ENCODE measurements at regions not wholly inside any gene's neighbourhood (a gene's known extent, or its start where the extent isn't known, plus 50 kb on each side); places are given as distances from the start of the nearest gene placed in this dataset.

GRCh38 chr7:106566672-106567071 lies 94.3 kb downstream of the CCDC71L start:
- no peak for TF ChIP-seq CTCF (optimal IDR thresholded peaks at IDR 0.05 in 1 of 3, IDR thresholded peaks at IDR 0.05 in 1 of 3, conservative IDR thresholded peaks at IDR 0.05 in 1 of 3; ENCODE audit: extremely low read depth in 1 of 3, insufficient read depth in 2 of 3, low read length in 3 of 3)
- TF ChIP-seq EZH2 (IDR thresholded peaks at IDR 0.05; ENCODE audit: low read length), result no peak
- H3K79me2 ChIP-seq (ENCODE audit: control insufficient read depth, insufficient read depth, low read length), result no peaks in the 10 kb centered on the region
- no peak overlapping the region for H3K9ac ChIP-seq (ENCODE audit: control insufficient read depth, extremely low read depth, insufficient read depth, low read length)
- DNase-seq (ENCODE audit: low read depth, low spot score) (no peak), FAIRE-seq (no peak)
- H3K9me3 ChIP-seq (ENCODE audit: control insufficient read depth, low read depth, low read length), result no peaks in the 10 kb centered on the region
- H2AFZ ChIP-seq (ENCODE audit: control insufficient read depth, low read length), result no peak overlapping the region
- dilution Hi-C loops (cut with MboI; ENCODE audit: extremely low pct_ligation_motif_present, low sequenced_read_pairs), result no loop called here
- peaks cover 10% of the 10 kb centered on the region for H3K4me1 ChIP-seq (ENCODE audit: control insufficient read depth, extremely low read depth, insufficient read depth, low read length)
- no peaks in the 10 kb centered on the region for H3K9me1 ChIP-seq (ENCODE audit: control insufficient read depth, extremely low read depth, insufficient read depth, low read length)
- no peaks in the 10 kb centered on the region for H3K27me3 ChIP-seq (ENCODE audit: control insufficient read depth, extremely low read depth, insufficient read depth, low read length)
- no peak overlapping the region for H3K4me3 ChIP-seq (ENCODE audit: control insufficient read depth in 2 of 3, extremely low read depth in 1 of 3, insufficient read depth in 2 of 3, low read depth in 1 of 3, low read length in 3 of 3)
- H3K36me3 ChIP-seq (ENCODE audit: control insufficient read depth in 2 of 2, extremely low read depth in 1 of 2, insufficient read depth in 2 of 2, low read length in 2 of 2), result no peaks in the 10 kb centered on the region
- H4K20me1 ChIP-seq (ENCODE audit: control insufficient read depth, extremely low read depth, insufficient read depth, low read length), result no peaks in the 10 kb centered on the region
- H3K27ac ChIP-seq (ENCODE audit: control insufficient read depth, insufficient read depth, low read length), result no peak overlapping the region
- H3K4me2 ChIP-seq (ENCODE audit: control insufficient read depth, extremely low read depth, insufficient read depth, low read depth, low read length), result no peak overlapping the region

GRCh38 chr7:106566196-106566595 lies 94.8 kb downstream of the CCDC71L start:
- Histone ChIP-seq H3K4me2 (ENCODE audit: control insufficient read depth, extremely low read depth, insufficient read depth, low read depth, low read length) (no peak overlapping the region), H4K20me1 (ENCODE audit: control insufficient read depth, extremely low read depth, insufficient read depth, low read length) (no peaks in the 10 kb centered on the region), H3K79me2 (ENCODE audit: control insufficient read depth, insufficient read depth, low read length) (no peaks in the 10 kb centered on the region), H2AFZ (ENCODE audit: control insufficient read depth, low read length) (no peak overlapping the region), H3K27ac (ENCODE audit: control insufficient read depth, insufficient read depth, low read length) (no peak overlapping the region), H3K9ac (ENCODE audit: control insufficient read depth, extremely low read depth, insufficient read depth, low read length) (no peak overlapping the region), H3K4me3 (ENCODE audit: control insufficient read depth in 2 of 3, extremely low read depth in 1 of 3, insufficient read depth in 2 of 3, low read depth in 1 of 3, low read length in 3 of 3) (no peak overlapping the region), H3K9me1 (ENCODE audit: control insufficient read depth, extremely low read depth, insufficient read depth, low read length) (no peaks in the 10 kb centered on the region), H3K27me3 (ENCODE audit: control insufficient read depth, extremely low read depth, insufficient read depth, low read length) (no peaks in the 10 kb centered on the region), H3K4me1 (ENCODE audit: control insufficient read depth, extremely low read depth, insufficient read depth, low read length) (peaks cover 10% of the 10 kb centered on the region), H3K36me3 (ENCODE audit: control insufficient read depth in 2 of 2, extremely low read depth in 1 of 2, insufficient read depth in 2 of 2, low read length in 2 of 2) (no peaks in the 10 kb centered on the region), H3K9me3 (ENCODE audit: control insufficient read depth, low read depth, low read length) (no peaks in the 10 kb centered on the region)
- DNase-seq (ENCODE audit: low read depth, low spot score), result no peak
- dilution Hi-C loops (cut with MboI; ENCODE audit: extremely low pct_ligation_motif_present, low sequenced_read_pairs), result no loop called here
- no peak for FAIRE-seq
- TF ChIP-seq EZH2 (IDR thresholded peaks at IDR 0.05; ENCODE audit: low read length) (no peak), CTCF (optimal IDR thresholded peaks at IDR 0.05 in 1 of 3, IDR thresholded peaks at IDR 0.05 in 1 of 3, conservative IDR thresholded peaks at IDR 0.05 in 1 of 3; ENCODE audit: extremely low read depth in 1 of 3, insufficient read depth in 2 of 3, low read length in 3 of 3) (no peak)
